ENCODE measurements at regions not wholly inside any gene's neighbourhood (a gene's known extent, or its start where the extent isn't known, plus 50 kb on each side); places are given as distances from the start of the nearest gene placed in this dataset.
"Not testable (repeated sequence)": the region's sequence is repeated elsewhere in the genome, so short reads cannot be mapped to it uniquely, and the experiment has no call there.

- DNase-seq, result no peak
Observed at GRCh38 chr11:81377418-81377817, 1356.2 kb downstream of the FAM181B start.

DNA sequence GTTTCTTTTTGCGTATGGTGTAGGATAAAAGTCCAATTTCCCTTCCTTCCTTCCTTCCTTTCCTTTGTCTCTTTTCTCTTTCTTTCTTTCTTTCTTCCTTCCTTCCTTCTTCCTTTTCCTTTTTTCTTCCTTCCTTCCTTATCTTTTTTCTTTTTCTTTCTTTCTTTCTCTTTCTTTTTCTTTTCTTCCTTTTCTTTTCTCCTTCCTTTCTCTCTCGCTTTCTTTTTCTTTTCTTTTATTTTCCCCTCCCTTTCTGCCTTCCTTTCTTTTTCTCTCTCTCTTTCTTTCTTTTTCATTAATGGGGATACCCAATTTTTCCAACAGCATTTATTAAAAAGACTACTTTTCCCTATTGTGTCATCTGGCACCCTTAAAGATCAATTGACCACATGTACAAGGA is 1359.7 kb downstream of the FAM181B start:
- no peak for DNase-seq

- DNase-seq, result no peak
Observed at GRCh38 chr11:81368192-81368591, 1365.5 kb downstream of the FAM181B start.

GRCh38 chr11:81365496-81365895 is 1368.2 kb downstream of the FAM181B start:
- no peak for DNase-seq

GRCh38 chr11:81359476-81359875 is 1374.2 kb downstream of the FAM181B start:
- DNase-seq, result no peak

GRCh38 chr11:81345609-81346008 is 1388.1 kb downstream of the FAM181B start:
- DNase-seq, result no peak

- DNase-seq, result no peak
Observed at GRCh38 chr11:81342966-81343365, 1390.7 kb downstream of the FAM181B start.

- no peak for DNase-seq
Observed at GRCh38 chr11:81340225-81340624, 1393.4 kb downstream of the FAM181B start.

DNA sequence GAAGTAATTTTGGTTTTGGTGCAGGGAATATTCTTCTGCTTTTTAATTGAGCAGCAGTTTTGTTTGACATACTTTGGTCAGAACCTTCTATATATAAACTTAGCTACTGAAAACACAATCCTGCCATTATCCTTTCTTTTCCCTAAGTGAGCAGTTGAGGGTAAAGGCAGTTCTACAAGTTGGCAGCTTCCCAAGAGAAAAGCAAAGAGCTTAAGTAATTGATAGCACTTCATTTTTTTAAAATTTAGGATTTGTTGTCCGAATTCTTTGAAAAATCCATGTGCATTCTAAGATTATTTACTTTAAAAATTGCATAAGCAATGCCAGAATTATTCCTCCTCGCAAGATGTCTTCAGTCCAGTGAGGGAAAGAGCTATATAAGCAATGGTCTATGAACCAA is 1394.1 kb downstream of the FAM181B start:
- no peak for DNase-seq

GRCh38 chr11:81337756-81338155 is 1395.9 kb downstream of the FAM181B start:
- no peak for DNase-seq

DNA sequence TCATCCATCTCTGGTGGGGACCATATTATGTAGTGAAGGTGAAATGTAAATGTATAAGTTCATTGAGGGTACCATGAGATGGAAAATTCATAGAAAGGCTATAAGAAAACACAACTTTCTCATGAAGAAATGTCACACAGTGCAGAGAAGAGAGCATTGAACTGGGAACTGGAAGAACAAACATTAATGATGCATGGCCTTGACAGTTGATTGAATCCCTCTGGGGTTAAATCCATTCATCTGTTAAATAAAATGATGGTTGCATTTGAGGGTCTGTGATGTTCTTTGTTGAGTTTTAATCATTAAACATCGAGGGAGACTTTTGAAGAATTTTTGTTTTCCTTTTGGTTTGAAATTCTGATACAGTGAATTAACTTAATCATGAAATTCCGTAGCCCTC is 1401.4 kb downstream of the FAM181B start:
- DNase-seq, result no peak

DNA sequence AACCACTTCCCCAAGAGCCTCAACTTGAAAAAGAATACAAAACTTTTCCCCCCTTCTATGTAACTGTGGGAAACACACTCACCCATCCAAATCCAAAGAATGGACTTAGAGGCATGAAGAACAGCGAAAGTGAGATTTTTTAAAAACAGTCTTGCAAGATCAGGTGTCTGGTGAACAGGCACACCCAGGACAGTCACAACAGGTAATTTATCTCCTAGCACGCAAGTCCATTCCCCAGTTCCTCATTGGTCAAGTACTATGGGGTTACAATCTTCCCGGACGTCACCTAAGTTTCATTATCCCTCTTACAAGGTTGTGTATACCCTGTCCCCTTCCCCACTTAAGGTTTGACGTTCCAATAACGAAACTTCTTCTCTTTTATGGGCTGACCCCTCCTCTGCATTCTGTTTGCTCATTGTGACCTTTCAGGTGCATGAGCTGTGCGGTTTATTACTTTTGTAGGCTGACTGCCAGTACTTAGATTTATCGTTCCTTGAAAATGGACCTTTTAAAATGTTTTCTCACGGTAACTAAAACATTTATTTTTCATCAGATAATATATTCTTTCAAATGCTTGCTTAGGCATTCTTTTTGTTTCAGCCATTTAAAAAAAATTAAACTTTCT is 1401.9 kb downstream of the FAM181B start:
- no peak for DNase-seq

DNA sequence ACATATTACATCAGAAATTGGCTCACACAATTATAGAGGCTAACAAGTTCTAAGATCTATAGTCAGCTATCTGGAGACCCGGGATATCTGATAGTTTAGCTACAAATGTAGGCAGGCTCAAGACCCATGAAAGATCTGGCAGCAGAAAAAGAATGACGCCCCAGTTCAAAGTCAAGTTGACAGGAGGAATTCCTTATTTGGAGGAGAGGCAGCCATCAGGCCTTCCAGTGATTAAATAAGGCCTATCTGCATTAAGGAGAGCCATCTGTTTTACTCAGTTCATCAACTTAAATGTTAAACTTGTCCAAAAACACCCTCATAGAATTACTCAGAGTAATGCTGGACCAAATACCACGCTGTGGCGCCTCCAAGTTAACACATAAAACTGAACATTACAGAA is 1402.6 kb downstream of the FAM181B start:
- DNase-seq, result no peak

GRCh38 chr11:81303038-81303664 is 1430.5 kb downstream of the FAM181B start:
- no peak for DNase-seq

- DNase-seq, result no peak
Observed at GRCh38 chr11:81301166-81301830, 1432.4 kb downstream of the FAM181B start.

DNA sequence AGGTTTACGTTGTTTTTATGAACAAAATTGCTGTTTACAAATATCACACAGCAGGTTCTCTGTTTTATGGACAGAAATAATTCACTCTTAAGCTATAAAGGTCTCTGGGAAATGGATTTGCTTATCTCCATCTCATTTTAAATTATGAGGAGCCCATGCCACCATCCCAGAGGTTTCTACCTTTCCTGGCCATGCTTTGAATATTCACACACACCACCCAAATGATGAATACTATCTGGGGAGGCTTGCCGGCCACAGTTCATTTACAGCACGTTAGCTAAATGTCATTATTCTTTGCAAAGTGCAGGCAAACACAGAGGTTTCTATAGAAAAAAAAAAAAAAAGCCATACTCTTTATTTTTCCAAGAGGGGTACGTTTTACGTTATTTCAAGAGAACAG is 1446.7 kb downstream of the FAM181B start:
- DNase-seq, result no peak

GRCh38 chr11:81286550-81286949 is 1447.1 kb downstream of the FAM181B start:
- DNase-seq, result no peak

GRCh38 chr11:81280228-81280627 is 1453.4 kb downstream of the FAM181B start:
- not testable (repeated sequence) for DNase-seq

- DNase-seq, result no peak
Observed at GRCh38 chr11:81278991-81279390, 1454.7 kb downstream of the FAM181B start.

- DNase-seq, result no peak
Observed at GRCh38 chr11:81270686-81271085, 1463.0 kb downstream of the FAM181B start.

DNA sequence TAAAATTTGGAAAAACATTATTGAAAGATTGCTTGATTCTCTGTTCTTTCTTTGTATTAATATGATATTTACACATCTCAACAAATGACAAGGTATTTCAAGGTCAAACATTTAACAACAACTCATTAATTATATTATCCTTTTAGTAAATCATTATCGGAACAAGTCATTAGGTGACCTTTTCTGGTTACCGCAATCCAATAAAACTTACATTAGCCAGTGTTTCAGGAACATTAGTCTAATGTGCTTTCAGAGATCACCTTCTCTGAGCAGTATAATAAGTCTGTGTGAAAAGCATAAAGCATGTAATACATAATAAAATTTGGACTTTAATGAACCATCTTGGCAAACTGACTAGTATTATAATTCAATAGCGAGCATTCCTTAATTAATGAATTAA is 1466.4 kb downstream of the FAM181B start:
- DNase-seq, result no peak

GRCh38 chr11:81259471-81259870 is 1474.2 kb downstream of the FAM181B start:
- DNase-seq, result no peak

- DNase-seq, result no peak
Observed at GRCh38 chr11:81255895-81256294, 1477.8 kb downstream of the FAM181B start.

- DNase-seq, result no peak
Observed at GRCh38 chr11:81253244-81253643, 1480.4 kb downstream of the FAM181B start.
